ENCODE measurements at regions not wholly inside any gene's neighbourhood (a gene's known extent, or its start where the extent isn't known, plus 50 kb on each side); places are given as distances from the start of the nearest gene placed in this dataset.

GRCh38 chr5:39946356-39947045, 521.7 kb upstream of the DAB2 start:
- TF ChIP-seq CTCF (conservative IDR thresholded peaks at IDR 0.05; ENCODE audit: low read depth) = no peak
- no peak for DNase-seq (ENCODE audit: low spot score)
- ChIA-PET POLR2A (ENCODE audit: low non-redundant PET) (no interaction called here), CTCF (no interaction called here)
- H3K27ac ChIP-seq = no peak overlapping the region

GRCh38 chr5:39945870-39946269, 521.1 kb upstream of the DAB2 start:
- DNase-seq (ENCODE audit: low spot score) = no peak

GRCh38 chr5:39943811-39944210, 519.0 kb upstream of the DAB2 start:
- DNase-seq (ENCODE audit: low spot score) = no peak
- POLR2A ChIA-PET (ENCODE audit: low non-redundant PET) = no interaction called here
- TF ChIP-seq CTCF (conservative IDR thresholded peaks at IDR 0.05; ENCODE audit: low read depth) = no peak
- CTCF ChIA-PET = no interaction called here
- H3K27ac ChIP-seq = no peak overlapping the region

More at GRCh38 chr5:39945870-39946269, 521.1 kb upstream of the DAB2 start:
- POLR2A ChIA-PET (ENCODE audit: low non-redundant PET) = no interaction called here
- no peak for TF ChIP-seq CTCF (conservative IDR thresholded peaks at IDR 0.05; ENCODE audit: low read depth)
- CTCF ChIA-PET = interaction anchor here (0.7 kb wide), 1 partner anchor 495 kb away, joined by 3 read pairs; no protein-coding TSS in a partner anchor
- H3K27ac ChIP-seq = no peak overlapping the region

GRCh38 chr5:39942606-39943005, 517.8 kb upstream of the DAB2 start:
- no peak for TF ChIP-seq CTCF (conservative IDR thresholded peaks at IDR 0.05; ENCODE audit: low read depth)
- no peak for DNase-seq (ENCODE audit: low spot score)
- no peak overlapping the region for H3K27ac ChIP-seq
- CTCF ChIA-PET = interaction anchor here (0.6 kb wide), 1 partner anchor 58 kb away, joined by 3 read pairs; no protein-coding TSS in a partner anchor
- POLR2A ChIA-PET (ENCODE audit: low non-redundant PET) = no interaction called here

GRCh38 chr5:39941416-39941815, 516.6 kb upstream of the DAB2 start:
- TF ChIP-seq CTCF (conservative IDR thresholded peaks at IDR 0.05; ENCODE audit: low read depth) = no peak
- no peak overlapping the region for H3K27ac ChIP-seq
- POLR2A ChIA-PET (ENCODE audit: low non-redundant PET) = no interaction called here
- CTCF ChIA-PET = no interaction called here
- DNase-seq (ENCODE audit: low spot score) = no peak

GRCh38 chr5:39934830-39935229, 510.1 kb upstream of the DAB2 start:
- DNase-seq (ENCODE audit: low spot score) = no peak
- POLR2A ChIA-PET (ENCODE audit: low non-redundant PET) = no interaction called here
- no peak overlapping the region for H3K27ac ChIP-seq
- CTCF ChIA-PET = no interaction called here
- no peak for TF ChIP-seq CTCF (conservative IDR thresholded peaks at IDR 0.05; ENCODE audit: low read depth)
